Pancreas (tissue), 10 donors: ENCODE measurements at regions not wholly inside any gene's neighbourhood (a gene's known extent, or its start where the extent isn't known, plus 50 kb on each side); places are given as distances from the start of the nearest gene placed in this dataset.

Experiments
- ATAC-seq, 4 donors: fragments of 200-7000 bp; cut with Tn5 transposase; one replicate each; pipeline versions ENCODE4 v1.8.0 to v1.9.1; 2020; ENCODE audit warnings: mild to moderate bottlenecking in 4 of 4, moderate library complexity in 4 of 4
- DNase-seq, 6 donors: peaks; one replicate each; pipeline ENCODE4 v3.0.0-alpha.2; 2020
- FAIRE-seq: peaks from 2 replicates; lab custom pipeline; 2012; peaks lifted over from hg19 to GRCh38; lab: Jason Lieb, UNC
- H3K27ac ChIP-seq, 4 donors: fragments of 200-600 bp; sonication (generic); 1 replicate in 3 of 4; 2 replicates in 1 of 4; pipeline versions ENCODE4 v1.5.0 to v1.8.0; 2020
- H3K27me3 ChIP-seq, 4 donors: fragments of 200-600 bp; one replicate each; pipeline ENCODE4 v1.8.0; 2021
- H3K36me3 ChIP-seq, 3 donors: fragments of 200-600 bp; sonication (generic) in 1 of 3; one replicate each; pipeline versions ENCODE4 v1.5.0 to v1.8.0; 2020 to 2021
- H3K4me1 ChIP-seq, 3 donors: fragments of 200-600 bp; one replicate each; pipeline ENCODE4 v1.8.0; 2021
- H3K4me3 ChIP-seq, 4 donors: fragments of 200-600 bp; sonication (generic) in 2 of 4; one replicate each; pipeline versions ENCODE4 v1.5.0 to v1.8.0; 2020 to 2021
- H3K9me3 ChIP-seq, 4 donors: fragments of 200-600 bp; one replicate each; pipeline ENCODE4 v1.8.0; 2021
- CTCF ChIP-seq, 4 donors: fragments of 200-600 bp; sonication (generic) in 3 of 4; IDR thresholded peaks; one replicate each; pipeline versions ENCODE4 v1.5.0 to v1.8.0; 2021; ENCODE audit warnings: antibody characterized with exemption in 4 of 4
- WGBS, 2 donors: extraction: QIAGEN DNeasy Blood & Tissue Kit; methylation state at CpG; one replicate each; pipeline ENCODE4 v1.1.7; 2013; 5-methylcytosine and 5-hydroxymethylcytosine counted together
- intact Hi-C, 3 donors: fragments of 100-400 bp; cut with DNase I; formaldehyde crosslinking; loops; one replicate each; pipeline versions ENCODE4 v1.11.1 to v1.14.2; 2022
- donor health status: healthy with polysubstance abuse.
- donor health status: DM: no; HTN: no; CAD: no; lungs with moderate emphysema.
- donor health status: DM: no; HTN: no; CAD: no.
- donor health status: control.
- donor health status: control.
- donor health status: Bipolar disorder and iron deficiency.
- donor health status: DM: yes; HTN: yes; CAD: no.
- donor health status: DM: no; HTN: no; CAD: no.
- donor health status: DM: no; HTN: no; CAD: no.
- donor health status: DM: yes; HTN: yes; CAD: no.

DNA sequence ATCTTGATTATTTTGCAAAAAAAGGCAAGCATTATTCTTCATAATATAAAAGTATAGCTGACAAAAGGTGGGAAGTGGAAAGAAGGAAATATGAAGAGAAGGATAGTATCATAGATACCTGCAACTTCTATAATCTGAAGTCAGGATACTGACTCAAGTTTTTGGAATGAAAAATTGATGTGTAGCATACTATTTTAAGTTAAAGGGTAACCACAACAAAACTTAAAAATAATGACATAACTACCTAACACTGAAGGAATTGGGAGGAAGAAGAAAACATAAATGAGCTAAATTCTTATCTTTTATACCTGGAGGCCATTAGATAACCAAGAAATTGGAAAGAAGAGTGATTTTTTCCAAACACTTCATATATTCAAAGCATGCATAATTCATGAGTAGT lies 51.8 kb upstream of the TLE1 start:
- intact Hi-C loops = no loop called here
- no peak for FAIRE-seq
- TF ChIP-seq CTCF (IDR thresholded peaks at IDR 0.05) = no peak

GRCh38 chr9:81748091-81748490 lies 58.7 kb upstream of the TLE1 start:
- no peak for DNase-seq
- intact Hi-C loops = no loop called here
- H3K36me3 ChIP-seq = no peaks in the 10 kb centered on the region
- H3K27me3 ChIP-seq = no peaks in the 10 kb centered on the region
- no peak overlapping the region for H3K27ac ChIP-seq
- H3K9me3 ChIP-seq = no peaks in the 10 kb centered on the region
- WGBS, 2 donors = 68 to 70% methylated on average over 1 of the region's 1 CpG
- no peaks in the 10 kb centered on the region for H3K4me1 ChIP-seq
- no peak for ATAC-seq
- FAIRE-seq = no peak
- H3K4me3 ChIP-seq = no peak overlapping the region
- no peak for TF ChIP-seq CTCF (IDR thresholded peaks at IDR 0.05)

More for the DNA sequence above, 51.8 kb upstream of the TLE1 start:
- Histone ChIP-seq H3K4me1 (peaks cover 0 to 8% (median 3%) of the 10 kb centered on the region in 3 donors), H3K4me3 (no peak overlapping the region), H3K9me3 (no peaks in the 10 kb centered on the region), H3K27me3 (no peaks in the 10 kb centered on the region), H3K36me3 (no peaks in the 10 kb centered on the region), H3K27ac (no peak overlapping the region)
- DNase-seq = no peak
- no peak for ATAC-seq

- no peak for TF ChIP-seq CTCF (IDR thresholded peaks at IDR 0.05)
- ATAC-seq = no peak
- no peaks in the 10 kb centered on the region for H3K36me3 ChIP-seq
- no peak overlapping the region for H3K27ac ChIP-seq
- intact Hi-C loops = no loop called here
- no peaks in the 10 kb centered on the region for H3K9me3 ChIP-seq
- no peak for DNase-seq
- FAIRE-seq = no peak
- H3K4me1 ChIP-seq = no peaks in the 10 kb centered on the region
- H3K27me3 ChIP-seq = no peaks in the 10 kb centered on the region
- 80 to 89% methylated on average over 4 of the region's 4 CpGs for WGBS, 2 donors
- H3K4me3 ChIP-seq = no peak overlapping the region
Measured at GRCh38 chr9:81753436-81753835, 64.1 kb upstream of the TLE1 start.

DNA sequence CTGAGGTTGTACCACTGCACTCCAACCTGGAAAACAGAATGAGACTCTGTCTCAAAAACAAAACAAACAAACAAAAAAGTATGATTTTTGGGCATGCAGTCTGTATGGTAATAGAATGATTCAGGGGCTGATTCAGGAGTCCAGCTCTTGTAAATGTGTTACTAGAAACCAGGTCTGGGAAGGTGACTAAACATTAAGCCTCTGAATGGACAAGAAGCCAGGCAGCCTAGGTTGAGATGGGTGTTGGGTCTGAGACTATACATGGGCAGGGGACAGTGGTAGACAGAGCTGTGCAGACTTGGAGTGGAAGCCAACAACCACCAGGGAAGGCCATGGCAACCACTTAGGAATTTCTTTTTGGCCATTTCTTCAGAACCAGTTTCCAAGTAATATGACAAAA lies 64.9 kb upstream of the TLE1 start:
- H3K27ac ChIP-seq = no peak overlapping the region
- no peak for FAIRE-seq
- DNase-seq = no peak
- TF ChIP-seq CTCF (IDR thresholded peaks at IDR 0.05) = no peak
- H3K27me3 ChIP-seq = no peaks in the 10 kb centered on the region
- no peak overlapping the region for H3K4me3 ChIP-seq
- no peaks in the 10 kb centered on the region for H3K9me3 ChIP-seq
- H3K36me3 ChIP-seq = no peaks in the 10 kb centered on the region
- H3K4me1 ChIP-seq = no peaks in the 10 kb centered on the region
- intact Hi-C loops = no loop called here
- ATAC-seq = no peak

GRCh38 chr9:81755721-81756120 lies 66.4 kb upstream of the TLE1 start:
- H3K4me3 ChIP-seq = no peak overlapping the region
- 81 to 85% methylated on average over 6 of the region's 6 CpGs for WGBS, 2 donors
- H3K27ac ChIP-seq = no peak overlapping the region
- H3K27me3 ChIP-seq = no peaks in the 10 kb centered on the region
- TF ChIP-seq CTCF (IDR thresholded peaks at IDR 0.05) = no peak
- no peaks in the 10 kb centered on the region for H3K36me3 ChIP-seq
- no peak for FAIRE-seq
- no peaks in the 10 kb centered on the region for H3K4me1 ChIP-seq
- H3K9me3 ChIP-seq = no peaks in the 10 kb centered on the region
- DNase-seq = no peak
- ATAC-seq = no peak
- intact Hi-C loops = no loop called here
